Testis (tissue), 2 donors: ENCODE measurements at regions not wholly inside any gene's neighbourhood (a gene's known extent, or its start where the extent isn't known, plus 50 kb on each side); places are given as distances from the start of the nearest gene placed in this dataset.

Experiments
- DNase-seq: peaks from one replicate; pipeline ENCODE4 v3.0.0-alpha.2; 2019
- H3K27ac ChIP-seq, 2 donors: fragments of 200-600 bp; sonication (generic); one replicate each; pipeline ENCODE4 v1.5.1; 2019
- H3K27me3 ChIP-seq: fragments of 200-600 bp; sonication (generic); one replicate; pipeline ENCODE4 v1.5.1; 2019
- H3K36me3 ChIP-seq: fragments of 200-600 bp; sonication (generic); one replicate; pipeline ENCODE4 v1.5.1; 2017; ENCODE audit warnings: low read depth; ENCODE audit errors: missing control alignments
- H3K4me1 ChIP-seq: fragments of 200-600 bp; sonication (generic); one replicate; pipeline ENCODE4 v1.5.1; 2019
- H3K4me3 ChIP-seq, 2 donors: fragments of 200-600 bp; sonication (generic); one replicate each; pipeline ENCODE4 v1.5.1; 2017 to 2019
- H3K9me3 ChIP-seq: fragments of 200-600 bp; sonication (generic); one replicate; pipeline ENCODE4 v1.5.1; 2017
- POLR2A ChIP-seq: fragments of 450-650 bp; IDR thresholded peaks from one replicate; pipeline ENCODE4 v1.6.1; 2017; ENCODE audit warnings: antibody characterized with exemption, mild to moderate bottlenecking, moderate library complexity
- WGBS, 2 donors: methylation state at CpG; one replicate each; pipeline ENCODE4 v1.1.5; 2018; 5-methylcytosine and 5-hydroxymethylcytosine counted together
- intact Hi-C: fragments of 100-400 bp; cut with DNase I; formaldehyde crosslinking; loops from one replicate; pipeline ENCODE4 v1.15.1; 2023; ENCODE audit warnings: low total_unique reads
- TF ChIP-seq, protein P1 (sequence below), 3 experiments: fragments of 450-650 bp in 2 of 3; fragments of 200-600 bp in 1 of 3; sonication (generic) in 1 of 3; IDR thresholded peaks; one replicate each; pipeline ENCODE4 v1.5.1; 2016 to 2019; ENCODE audit warnings: antibody characterized with exemption in 3 of 3, mild to moderate bottlenecking in 2 of 3, moderate library complexity in 1 of 3

DNA sequence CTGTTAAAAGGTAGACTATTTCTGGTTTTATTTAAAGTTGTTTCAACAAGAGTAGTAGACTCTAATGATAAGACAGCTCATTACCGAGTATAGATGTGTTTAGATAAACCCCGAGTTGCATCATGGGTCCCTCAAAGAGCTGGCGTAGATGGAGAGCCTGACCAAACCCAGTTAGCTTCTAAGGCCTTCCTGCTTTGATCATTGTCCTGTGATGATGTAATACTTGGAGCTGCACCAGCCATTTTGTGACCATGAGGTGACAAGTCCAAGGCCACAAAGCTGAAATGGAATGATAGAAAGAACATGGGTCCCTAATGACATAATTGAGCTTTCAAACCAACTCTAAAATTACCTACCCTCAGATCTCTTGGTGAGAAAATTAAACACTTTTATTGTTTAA, 66.6 kb upstream of the TAB3 start:
- no peak for TF ChIP-seq POLR2A
- TF ChIP-seq, protein P1, sequence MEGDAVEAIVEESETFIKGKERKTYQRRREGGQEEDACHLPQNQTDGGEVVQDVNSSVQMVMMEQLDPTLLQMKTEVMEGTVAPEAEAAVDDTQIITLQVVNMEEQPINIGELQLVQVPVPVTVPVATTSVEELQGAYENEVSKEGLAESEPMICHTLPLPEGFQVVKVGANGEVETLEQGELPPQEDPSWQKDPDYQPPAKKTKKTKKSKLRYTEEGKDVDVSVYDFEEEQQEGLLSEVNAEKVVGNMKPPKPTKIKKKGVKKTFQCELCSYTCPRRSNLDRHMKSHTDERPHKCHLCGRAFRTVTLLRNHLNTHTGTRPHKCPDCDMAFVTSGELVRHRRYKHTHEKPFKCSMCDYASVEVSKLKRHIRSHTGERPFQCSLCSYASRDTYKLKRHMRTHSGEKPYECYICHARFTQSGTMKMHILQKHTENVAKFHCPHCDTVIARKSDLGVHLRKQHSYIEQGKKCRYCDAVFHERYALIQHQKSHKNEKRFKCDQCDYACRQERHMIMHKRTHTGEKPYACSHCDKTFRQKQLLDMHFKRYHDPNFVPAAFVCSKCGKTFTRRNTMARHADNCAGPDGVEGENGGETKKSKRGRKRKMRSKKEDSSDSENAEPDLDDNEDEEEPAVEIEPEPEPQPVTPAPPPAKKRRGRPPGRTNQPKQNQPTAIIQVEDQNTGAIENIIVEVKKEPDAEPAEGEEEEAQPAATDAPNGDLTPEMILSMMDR (IDR thresholded peaks at IDR 0.05), result no peak
- H3K27ac ChIP-seq, result no peak overlapping the region
- WGBS, 2 donors, result 86 to 93% methylated on average over 3 of the region's 3 CpGs
- no peaks in the 10 kb centered on the region for H3K27me3 ChIP-seq
- no peak for DNase-seq
- intact Hi-C loops, result no loop called here
- no peaks in the 10 kb centered on the region for H3K4me1 ChIP-seq
- H3K9me3 ChIP-seq, result no peaks in the 10 kb centered on the region
- no peaks in the 10 kb centered on the region for H3K36me3 ChIP-seq
- H3K4me3 ChIP-seq, result no peak overlapping the region

DNA sequence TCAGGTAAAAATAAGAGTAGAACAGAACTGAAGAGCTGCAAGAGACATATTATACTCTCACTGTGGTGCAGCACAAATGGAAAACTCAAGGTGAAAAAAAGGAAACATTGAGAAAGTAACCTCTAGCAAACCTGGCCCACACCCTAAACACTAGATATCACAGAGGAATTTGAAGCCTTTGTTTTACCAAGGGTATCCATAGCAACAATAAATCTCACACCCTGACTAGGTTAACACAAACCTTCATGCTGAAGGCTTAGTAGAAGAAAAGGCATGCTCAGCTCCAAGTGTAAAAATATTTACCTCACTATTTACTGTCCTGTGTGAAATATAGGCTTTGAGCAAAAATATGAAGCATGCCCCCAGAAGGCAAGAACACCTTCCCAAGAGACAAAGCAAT, 61.9 kb upstream of the TAB3 start:
- Histone ChIP-seq H3K27ac (no peak overlapping the region), H3K4me1 (no peaks in the 10 kb centered on the region), H3K27me3 (no peaks in the 10 kb centered on the region), H3K9me3 (no peaks in the 10 kb centered on the region), H3K4me3 (no peak overlapping the region), H3K36me3 (no peaks in the 10 kb centered on the region)
- no peak for TF ChIP-seq POLR2A
- TF ChIP-seq, protein P1 (IDR thresholded peaks at IDR 0.05), result no peak
- no peak for DNase-seq
- intact Hi-C loops, result no loop called here

DNA sequence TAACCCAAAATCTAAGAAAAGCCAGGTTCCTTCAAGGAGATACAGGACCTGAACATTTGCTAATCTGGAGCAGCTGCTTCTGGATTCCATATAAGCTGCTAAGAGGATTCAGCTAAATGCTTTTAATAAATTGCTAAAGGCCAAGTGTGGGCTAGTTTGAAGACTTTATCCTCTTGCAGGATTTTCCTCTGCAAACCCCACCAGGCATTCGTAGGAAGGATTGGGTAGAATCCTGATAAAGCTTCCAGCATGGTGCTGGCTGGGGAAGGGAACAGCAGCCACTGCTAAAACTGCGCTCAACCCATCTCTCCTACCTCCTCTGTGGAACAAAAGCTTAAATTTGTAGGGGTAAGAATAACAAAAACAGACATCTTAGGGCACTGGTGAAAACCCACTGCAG, 61.3 kb upstream of the TAB3 start:
- Histone ChIP-seq H3K27ac (no peak overlapping the region), H3K4me3 (no peak overlapping the region), H3K4me1 (no peaks in the 10 kb centered on the region), H3K36me3 (no peaks in the 10 kb centered on the region), H3K9me3 (no peaks in the 10 kb centered on the region), H3K27me3 (no peaks in the 10 kb centered on the region)
- intact Hi-C loops, result no loop called here
- TF ChIP-seq, protein P1 (IDR thresholded peaks at IDR 0.05), result no peak
- TF ChIP-seq POLR2A, result no peak
- WGBS, 2 donors, result 88 to 100% methylated on average over 2 of the region's 2 CpGs
- no peak for DNase-seq

DNA sequence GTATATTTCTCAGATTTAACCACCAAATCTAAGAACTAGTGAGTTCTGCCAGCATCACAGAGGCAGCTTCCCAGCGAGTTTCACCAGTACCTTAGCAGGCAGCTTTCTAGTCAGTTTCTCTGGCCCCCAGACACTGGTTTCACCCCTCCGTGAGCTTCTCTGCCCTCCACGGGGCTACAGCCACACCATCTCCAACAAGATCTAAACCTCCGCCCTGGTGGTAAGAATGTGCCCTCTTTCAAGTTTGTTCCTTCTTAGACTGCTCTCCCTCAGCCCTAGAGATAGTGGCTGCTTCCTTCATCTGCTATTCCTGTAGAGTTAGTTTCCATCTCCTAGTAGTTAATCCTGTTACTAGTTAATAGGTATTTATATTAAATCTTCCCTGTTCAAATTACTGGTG, 60.5 kb upstream of the TAB3 start:
- no peak for DNase-seq
- WGBS, 2 donors, result 87 to 98% methylated on average over 4 of the region's 4 CpGs
- Histone ChIP-seq H3K9me3 (no peaks in the 10 kb centered on the region), H3K36me3 (no peaks in the 10 kb centered on the region), H3K27ac (no peak overlapping the region), H3K27me3 (no peaks in the 10 kb centered on the region), H3K4me3 (no peak overlapping the region), H3K4me1 (no peaks in the 10 kb centered on the region)
- intact Hi-C loops, result no loop called here
- TF ChIP-seq, protein P1 (IDR thresholded peaks at IDR 0.05), result no peak
- TF ChIP-seq POLR2A, result no peak

DNA sequence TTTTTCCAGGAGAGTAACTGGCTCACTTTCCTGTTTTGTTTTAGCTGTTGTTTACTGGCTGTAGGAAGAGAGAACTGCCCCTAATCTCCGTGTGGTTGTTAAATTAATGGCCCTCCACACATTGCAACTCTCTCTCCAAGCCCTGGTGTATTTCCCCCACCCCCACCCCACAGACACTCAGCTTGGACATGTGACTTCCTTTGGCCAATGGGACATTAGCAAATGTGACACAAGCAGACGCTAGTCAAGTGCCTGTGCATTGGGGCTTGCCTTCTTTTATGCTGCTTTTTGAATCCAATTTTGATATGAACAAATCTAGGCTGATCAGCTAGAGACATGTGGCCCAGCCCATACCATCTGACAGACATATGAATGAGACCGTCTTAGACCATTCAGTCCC, 59.6 kb upstream of the TAB3 start:
- intact Hi-C loops, result no loop called here
- 64 to 94% methylated on average over 3 of the region's 3 CpGs for WGBS, 2 donors
- Histone ChIP-seq H3K27me3 (no peaks in the 10 kb centered on the region), H3K36me3 (no peaks in the 10 kb centered on the region), H3K4me3 (no peak overlapping the region), H3K4me1 (no peaks in the 10 kb centered on the region), H3K27ac (no peak overlapping the region), H3K9me3 (no peaks in the 10 kb centered on the region)
- no peak for DNase-seq
- TF ChIP-seq, protein P1 (IDR thresholded peaks at IDR 0.05), result no peak
- no peak for TF ChIP-seq POLR2A
